ENCODE measurements at regions not wholly inside any gene's neighbourhood (a gene's known extent, or its start where the extent isn't known, plus 50 kb on each side); places are given as distances from the start of the nearest gene placed in this dataset.
"Not testable (repeated sequence)": the region's sequence is repeated elsewhere in the genome, so short reads cannot be mapped to it uniquely, and the experiment has no call there.

GRCh38 chr10:37619336-37619735 is 238.1 kb downstream of the ZNF248 start:
- DNase-seq, result no peak
- in situ Hi-C loops (cut with MboI; ENCODE audit: low pct_unique_long_range_greater_than_20kb, low sequenced_read_pairs), result no loop called here

GRCh38 chr10:37588299-37588698 is 269.1 kb downstream of the ZNF248 start:
- DNase-seq, result no peak
- in situ Hi-C loops (cut with MboI; ENCODE audit: low pct_unique_long_range_greater_than_20kb, low sequenced_read_pairs), result no loop called here

GRCh38 chr10:37584643-37585042 is 272.8 kb downstream of the ZNF248 start:
- DNase-seq, result no peak
- in situ Hi-C loops (cut with MboI; ENCODE audit: low pct_unique_long_range_greater_than_20kb, low sequenced_read_pairs), result no loop called here

- DNase-seq, result no peak
- in situ Hi-C loops (cut with MboI; ENCODE audit: low pct_unique_long_range_greater_than_20kb, low sequenced_read_pairs), result no loop called here
Measured at GRCh38 chr10:37582237-37582636, 275.2 kb downstream of the ZNF248 start.

GRCh38 chr10:37576154-37576553 is 281.3 kb downstream of the ZNF248 start:
- in situ Hi-C loops (cut with MboI; ENCODE audit: low pct_unique_long_range_greater_than_20kb, low sequenced_read_pairs), result no loop called here

GRCh38 chr10:37572206-37572605 is 285.2 kb downstream of the ZNF248 start:
- DNase-seq, result no peak
- in situ Hi-C loops (cut with MboI; ENCODE audit: low pct_unique_long_range_greater_than_20kb, low sequenced_read_pairs), result no loop called here

More at GRCh38 chr10:37576154-37576553, 281.3 kb downstream of the ZNF248 start:
- DNase-seq, result no peak

- no peak for DNase-seq
- in situ Hi-C loops (cut with MboI; ENCODE audit: low pct_unique_long_range_greater_than_20kb, low sequenced_read_pairs), result no loop called here
Measured at GRCh38 chr10:37566332-37566731, 291.1 kb downstream of the ZNF248 start.

- no peak for DNase-seq
- in situ Hi-C loops (cut with MboI; ENCODE audit: low pct_unique_long_range_greater_than_20kb, low sequenced_read_pairs), result no loop called here
Measured at GRCh38 chr10:37563715-37564108, 293.7 kb downstream of the ZNF248 start.

- in situ Hi-C loops (cut with MboI; ENCODE audit: low pct_unique_long_range_greater_than_20kb, low sequenced_read_pairs), result no loop called here
- DNase-seq, result no peak
Measured at GRCh38 chr10:37563107-37563714, 294.2 kb downstream of the ZNF248 start.

- DNase-seq, result no peak
- in situ Hi-C loops (cut with MboI; ENCODE audit: low pct_unique_long_range_greater_than_20kb, low sequenced_read_pairs), result no loop called here
Measured at GRCh38 chr10:37552881-37553280, 304.5 kb downstream of the ZNF248 start.

GRCh38 chr10:37549054-37549453 is 308.4 kb downstream of the ZNF248 start:
- in situ Hi-C loops (cut with MboI; ENCODE audit: low pct_unique_long_range_greater_than_20kb, low sequenced_read_pairs), result no loop called here
- DNase-seq, result peak; percentile 4

- in situ Hi-C loops (cut with MboI; ENCODE audit: low pct_unique_long_range_greater_than_20kb, low sequenced_read_pairs), result no loop called here
- DNase-seq, result no peak
Measured at GRCh38 chr10:37535459-37536246, 321.8 kb downstream of the ZNF248 start.

- in situ Hi-C loops (cut with MboI; ENCODE audit: low pct_unique_long_range_greater_than_20kb, low sequenced_read_pairs), result no loop called here
- DNase-seq, result no peak
Measured at GRCh38 chr10:37534166-37534565, 323.2 kb downstream of the ZNF248 start.

GRCh38 chr10:37525410-37525809 is 332.0 kb downstream of the ZNF248 start:
- in situ Hi-C loops (cut with MboI; ENCODE audit: low pct_unique_long_range_greater_than_20kb, low sequenced_read_pairs), result not testable (repeated sequence)
- peak; percentile 30 for DNase-seq

- no peak for DNase-seq
- in situ Hi-C loops (cut with MboI; ENCODE audit: low pct_unique_long_range_greater_than_20kb, low sequenced_read_pairs), result no loop called here
Measured at GRCh38 chr10:37520488-37520887, 336.9 kb downstream of the ZNF248 start.

GRCh38 chr10:37510520-37510919 is 346.9 kb downstream of the ZNF248 start:
- DNase-seq; in situ Hi-C loops (cut with MboI; ENCODE audit: low pct_unique_long_range_greater_than_20kb, low sequenced_read_pairs): not testable (repeated sequence)

GRCh38 chr10:37496061-37496460 is 361.3 kb downstream of the ZNF248 start:
- DNase-seq, result no peak
- in situ Hi-C loops (cut with MboI; ENCODE audit: low pct_unique_long_range_greater_than_20kb, low sequenced_read_pairs), result no loop called here

- in situ Hi-C loops (cut with MboI; ENCODE audit: low pct_unique_long_range_greater_than_20kb, low sequenced_read_pairs), result no loop called here
- DNase-seq, result peak; percentile 28
Measured at GRCh38 chr10:37495415-37495814, 362.0 kb downstream of the ZNF248 start.

GRCh38 chr10:37493185-37493796 is 364.1 kb downstream of the ZNF248 start:
- in situ Hi-C loops (cut with MboI; ENCODE audit: low pct_unique_long_range_greater_than_20kb, low sequenced_read_pairs); DNase-seq: not testable (repeated sequence)

GRCh38 chr10:37490266-37490665 is 364.9 kb downstream of the ANKRD30A start:
- DNase-seq, result no peak
- in situ Hi-C loops (cut with MboI; ENCODE audit: low pct_unique_long_range_greater_than_20kb, low sequenced_read_pairs), result no loop called here

Measured in KBM-7 (cell line).